ENCODE measurements at regions not wholly inside any gene's neighbourhood (a gene's known extent, or its start where the extent isn't known, plus 50 kb on each side); places are given as distances from the start of the nearest gene placed in this dataset.

GRCh38 chr16:59591480-59591879 lies 857.4 kb upstream of the GOT2 start:
- TF ChIP-seq YY1 (IDR thresholded peaks at IDR 0.05; ENCODE audit: low read depth) (no peak), TEAD4 (IDR thresholded peaks at IDR 0.05) (no peak), RAD21 (IDR thresholded peaks at IDR 0.05; ENCODE audit: low read depth) (no peak), EGR1 (IDR thresholded peaks at IDR 0.05) (no peak), TAF1 (IDR thresholded peaks at IDR 0.05; ENCODE audit: low read depth) (no peak), NFIC (IDR thresholded peaks at IDR 0.05) (no peak), CEBPB (IDR thresholded peaks at IDR 0.05) (no peak), EP300 (IDR thresholded peaks at IDR 0.05; ENCODE audit: borderline replicate concordance) (no peak), MAX (IDR thresholded peaks at IDR 0.05) (no peak)
- TF ChIP-seq, protein P1, sequence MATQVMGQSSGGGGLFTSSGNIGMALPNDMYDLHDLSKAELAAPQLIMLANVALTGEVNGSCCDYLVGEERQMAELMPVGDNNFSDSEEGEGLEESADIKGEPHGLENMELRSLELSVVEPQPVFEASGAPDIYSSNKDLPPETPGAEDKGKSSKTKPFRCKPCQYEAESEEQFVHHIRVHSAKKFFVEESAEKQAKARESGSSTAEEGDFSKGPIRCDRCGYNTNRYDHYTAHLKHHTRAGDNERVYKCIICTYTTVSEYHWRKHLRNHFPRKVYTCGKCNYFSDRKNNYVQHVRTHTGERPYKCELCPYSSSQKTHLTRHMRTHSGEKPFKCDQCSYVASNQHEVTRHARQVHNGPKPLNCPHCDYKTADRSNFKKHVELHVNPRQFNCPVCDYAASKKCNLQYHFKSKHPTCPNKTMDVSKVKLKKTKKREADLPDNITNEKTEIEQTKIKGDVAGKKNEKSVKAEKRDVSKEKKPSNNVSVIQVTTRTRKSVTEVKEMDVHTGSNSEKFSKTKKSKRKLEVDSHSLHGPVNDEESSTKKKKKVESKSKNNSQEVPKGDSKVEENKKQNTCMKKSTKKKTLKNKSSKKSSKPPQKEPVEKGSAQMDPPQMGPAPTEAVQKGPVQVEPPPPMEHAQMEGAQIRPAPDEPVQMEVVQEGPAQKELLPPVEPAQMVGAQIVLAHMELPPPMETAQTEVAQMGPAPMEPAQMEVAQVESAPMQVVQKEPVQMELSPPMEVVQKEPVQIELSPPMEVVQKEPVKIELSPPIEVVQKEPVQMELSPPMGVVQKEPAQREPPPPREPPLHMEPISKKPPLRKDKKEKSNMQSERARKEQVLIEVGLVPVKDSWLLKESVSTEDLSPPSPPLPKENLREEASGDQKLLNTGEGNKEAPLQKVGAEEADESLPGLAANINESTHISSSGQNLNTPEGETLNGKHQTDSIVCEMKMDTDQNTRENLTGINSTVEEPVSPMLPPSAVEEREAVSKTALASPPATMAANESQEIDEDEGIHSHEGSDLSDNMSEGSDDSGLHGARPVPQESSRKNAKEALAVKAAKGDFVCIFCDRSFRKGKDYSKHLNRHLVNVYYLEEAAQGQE (IDR thresholded peaks at IDR 0.05; ENCODE audit: low read depth), result no peak
